MCF 10A (cell line): ENCODE measurements at regions not wholly inside any gene's neighbourhood (a gene's known extent, or its start where the extent isn't known, plus 50 kb on each side); places are given as distances from the start of the nearest gene placed in this dataset.

Experiments used
- BruUV-seq: library from RNA; stranded (reverse); fragments of 400-500 nt; replicated peaks from 2 replicates; lab custom pipeline; 2021; lab: Mats Ljungman, UMichigan
- CTCF ChIA-PET: fragments of 300-600 bp; sonication (Branson Sonifier 250); formaldehyde crosslinking; extraction: SDS; loops from one replicate; lab custom pipeline; 2021; ENCODE audit warnings: antibody characterized with exemption, inconsistent platforms; lab: Yijun Ruan, JAX
- POLR2A ChIA-PET: fragments of 300-600, 350-650 bp; sonication (Branson Sonifier 250); formaldehyde crosslinking; extraction: SDS; loops from one replicate; lab custom pipeline; 2020; ENCODE audit warnings: antibody characterized with exemption, inconsistent platforms; lab: Yijun Ruan, JAX
- DNase-seq: peaks from one replicate; pipeline ENCODE4 v3.0.0-alpha.2; 2018; ENCODE audit not compliant: unreplicated experiment
- H3K27ac Mint-ChIP-seq: one replicate; pipeline ENCODE4 v1.8.0; 2022; ENCODE audit warnings: mild to moderate bottlenecking, low read depth, mixed read lengths; ENCODE audit not compliant: unreplicated experiment
- H3K27me3 Mint-ChIP-seq: one replicate; pipeline ENCODE4 v1.8.0; 2022; ENCODE audit warnings: mixed read lengths; ENCODE audit not compliant: insufficient read depth, unreplicated experiment
- H3K36me3 Mint-ChIP-seq: one replicate; pipeline ENCODE4 v1.8.0; 2022; ENCODE audit warnings: mild to moderate bottlenecking, moderate library complexity, mixed read lengths; ENCODE audit not compliant: insufficient read depth, unreplicated experiment
- H3K4me1 Mint-ChIP-seq: one replicate; pipeline ENCODE4 v1.8.0; 2022; ENCODE audit warnings: mixed read lengths; ENCODE audit not compliant: insufficient read depth, unreplicated experiment
- H3K4me3 Mint-ChIP-seq: one replicate; pipeline ENCODE4 v1.8.0; 2022; ENCODE audit warnings: mild to moderate bottlenecking, moderate library complexity, mixed read lengths; ENCODE audit not compliant: unreplicated experiment
- H3K9me3 Mint-ChIP-seq: one replicate; pipeline ENCODE4 v1.8.0; 2022; ENCODE audit warnings: mixed read lengths; ENCODE audit not compliant: unreplicated experiment
- intact Hi-C: fragments of 100-400 bp; cut with micrococcal nuclease; formaldehyde crosslinking; loops from 2 replicates; pipeline ENCODE4 v1.14.1; 2022
- TF ChIP-seq, protein P1 (sequence below): fragments of 200-600 bp; IDR thresholded peaks from one replicate; pipeline ENCODE4 v1.8.0; 2022; ENCODE audit warnings: antibody characterized with exemption, mild to moderate bottlenecking; ENCODE audit not compliant: unreplicated experiment

GRCh38 chr20:7301807-7302206, 534.3 kb downstream of the BMP2 start:
- Mint-ChIP-seq H3K9me3 (no peaks in the 10 kb centered on the region), H3K27ac (peak overlapping the region; percentile 92), H3K4me1 (peaks cover 16% of the 10 kb centered on the region), H3K36me3 (no peaks in the 10 kb centered on the region), H3K27me3 (no peaks in the 10 kb centered on the region), H3K4me3 (no peak overlapping the region)
- CTCF ChIA-PET, result interaction anchor here (0.6 to 4.3 kb wide), 8 partner anchors 11 to 1124 kb away, joined by 3 to 29 read pairs (median 3); no protein-coding TSS in a partner anchor
- intact Hi-C loops, result no loop called here
- DNase-seq, result peak; percentile 22
- TF ChIP-seq, protein P1, sequence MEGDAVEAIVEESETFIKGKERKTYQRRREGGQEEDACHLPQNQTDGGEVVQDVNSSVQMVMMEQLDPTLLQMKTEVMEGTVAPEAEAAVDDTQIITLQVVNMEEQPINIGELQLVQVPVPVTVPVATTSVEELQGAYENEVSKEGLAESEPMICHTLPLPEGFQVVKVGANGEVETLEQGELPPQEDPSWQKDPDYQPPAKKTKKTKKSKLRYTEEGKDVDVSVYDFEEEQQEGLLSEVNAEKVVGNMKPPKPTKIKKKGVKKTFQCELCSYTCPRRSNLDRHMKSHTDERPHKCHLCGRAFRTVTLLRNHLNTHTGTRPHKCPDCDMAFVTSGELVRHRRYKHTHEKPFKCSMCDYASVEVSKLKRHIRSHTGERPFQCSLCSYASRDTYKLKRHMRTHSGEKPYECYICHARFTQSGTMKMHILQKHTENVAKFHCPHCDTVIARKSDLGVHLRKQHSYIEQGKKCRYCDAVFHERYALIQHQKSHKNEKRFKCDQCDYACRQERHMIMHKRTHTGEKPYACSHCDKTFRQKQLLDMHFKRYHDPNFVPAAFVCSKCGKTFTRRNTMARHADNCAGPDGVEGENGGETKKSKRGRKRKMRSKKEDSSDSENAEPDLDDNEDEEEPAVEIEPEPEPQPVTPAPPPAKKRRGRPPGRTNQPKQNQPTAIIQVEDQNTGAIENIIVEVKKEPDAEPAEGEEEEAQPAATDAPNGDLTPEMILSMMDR, result no peak
- POLR2A ChIA-PET, result interaction anchor here (0.7 to 2.4 kb wide), 4 partner anchors 10 to 882 kb away, joined by 3 to 10 read pairs (median 4); no protein-coding TSS in a partner anchor
- BruUV-seq, result no TSS peak

DNA sequence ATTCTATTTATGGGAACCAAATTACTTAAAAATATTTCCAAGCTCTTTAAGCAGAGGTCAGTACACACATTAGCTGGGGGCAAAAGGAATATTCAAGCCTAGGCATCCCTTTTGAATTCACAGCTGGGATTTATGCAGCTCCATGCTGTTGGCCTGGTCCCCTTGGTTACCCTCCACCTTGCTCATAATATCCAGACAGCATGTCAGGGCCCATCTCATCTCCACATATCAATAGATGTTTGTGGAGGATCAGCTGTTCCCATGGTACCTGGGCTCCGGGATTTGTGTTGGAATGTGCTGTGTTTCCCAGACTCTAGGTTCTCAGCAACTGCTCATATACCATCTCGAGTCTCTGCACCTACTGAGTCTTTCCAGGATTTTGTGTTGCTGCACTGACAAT, 534.8 kb downstream of the BMP2 start:
- no TSS peak for BruUV-seq
- intact Hi-C loops, result no loop called here
- DNase-seq, result no peak
- ChIA-PET POLR2A (interaction anchor here (1.1 to 2.4 kb wide), 3 partner anchors 10 to 628 kb away, joined by 3 to 10 read pairs (median 4); no protein-coding TSS in a partner anchor), CTCF (interaction anchor here (0.6 to 4.3 kb wide), 8 partner anchors 11 to 1124 kb away, joined by 3 to 29 read pairs (median 3); no protein-coding TSS in a partner anchor)
- Mint-ChIP-seq H3K36me3 (no peaks in the 10 kb centered on the region), H3K4me3 (no peak overlapping the region), H3K4me1 (peaks cover 16% of the 10 kb centered on the region), H3K27ac (peak overlapping the region; percentile 92), H3K27me3 (no peaks in the 10 kb centered on the region), H3K9me3 (no peaks in the 10 kb centered on the region)
- TF ChIP-seq, protein P1, result no peak

GRCh38 chr20:7305976-7306375, 538.5 kb downstream of the BMP2 start:
- Mint-ChIP-seq H3K27ac (no peak overlapping the region), H3K36me3 (no peaks in the 10 kb centered on the region), H3K4me3 (no peak overlapping the region), H3K9me3 (no peaks in the 10 kb centered on the region), H3K27me3 (no peaks in the 10 kb centered on the region), H3K4me1 (peaks cover 18% of the 10 kb centered on the region)
- no peak for DNase-seq
- BruUV-seq, result no TSS peak
- intact Hi-C loops, result loop anchor here (5.0 kb wide), 1 partner anchor 61 kb away; no protein-coding TSS in a partner anchor
- ChIA-PET CTCF (interaction anchor here (0.6 kb wide), 1 partner anchor 481 kb away, joined by 7 read pairs; no protein-coding TSS in a partner anchor), POLR2A (no interaction called here)
- TF ChIP-seq, protein P1, result no peak

DNA sequence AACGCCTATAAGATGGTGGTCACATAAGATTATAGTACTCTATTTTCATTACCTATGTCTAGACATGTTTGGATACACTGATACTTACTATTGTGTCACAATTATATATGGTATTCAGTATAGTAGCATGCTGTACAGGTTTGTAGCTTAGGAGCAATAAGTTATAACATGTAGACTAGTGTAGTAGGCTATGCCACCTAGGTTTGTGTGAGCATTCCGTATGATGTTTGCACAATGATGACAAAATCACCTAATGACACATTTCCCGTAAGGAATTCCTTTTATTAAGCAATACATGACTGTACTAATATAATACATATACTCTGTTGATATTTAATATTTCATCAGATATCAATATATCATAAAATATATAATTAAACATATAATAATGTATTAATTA, 540.7 kb downstream of the BMP2 start:
- DNase-seq, result peak; percentile 45
- TF ChIP-seq, protein P1, result no peak
- no peaks in the 10 kb centered on the region for H3K27me3 Mint-ChIP-seq
- no peaks in the 10 kb centered on the region for H3K9me3 Mint-ChIP-seq
- H3K4me3 Mint-ChIP-seq, result no peak overlapping the region
- H3K4me1 Mint-ChIP-seq, result peaks cover 14% of the 10 kb centered on the region
- H3K27ac Mint-ChIP-seq, result no peak overlapping the region
- CTCF ChIA-PET, result interaction anchor here (0.6 to 1.0 kb wide), 4 partner anchors 15 to 1414 kb away, joined by 3 read pairs; no protein-coding TSS in a partner anchor
- BruUV-seq, result no TSS peak
- intact Hi-C loops, result loop anchor here (5.0 kb wide), 1 partner anchor 59 kb away; no protein-coding TSS in a partner anchor
- no peaks in the 10 kb centered on the region for H3K36me3 Mint-ChIP-seq
- POLR2A ChIA-PET, result interaction anchor here (0.9 kb wide), 1 partner anchor 39 kb away, joined by 4 read pairs; no protein-coding TSS in a partner anchor
